CMK (cell line): ENCODE measurements at regions not wholly inside any gene's neighbourhood (a gene's known extent, or its start where the extent isn't known, plus 50 kb on each side); places are given as distances from the start of the nearest gene placed in this dataset.
"Not testable (repeated sequence)": the region's sequence is repeated elsewhere in the genome, so short reads cannot be mapped to it uniquely, and the experiment has no call there.

Experiments used
- DNase-seq: peaks from one replicate; pipeline ENCODE4 v3.0.0-alpha.2; 2010; ENCODE audit warnings: low read depth

GRCh38 chr4:38338939-38339338, 325.1 kb upstream of the KLF3 start:
- not testable (repeated sequence) for DNase-seq

DNA sequence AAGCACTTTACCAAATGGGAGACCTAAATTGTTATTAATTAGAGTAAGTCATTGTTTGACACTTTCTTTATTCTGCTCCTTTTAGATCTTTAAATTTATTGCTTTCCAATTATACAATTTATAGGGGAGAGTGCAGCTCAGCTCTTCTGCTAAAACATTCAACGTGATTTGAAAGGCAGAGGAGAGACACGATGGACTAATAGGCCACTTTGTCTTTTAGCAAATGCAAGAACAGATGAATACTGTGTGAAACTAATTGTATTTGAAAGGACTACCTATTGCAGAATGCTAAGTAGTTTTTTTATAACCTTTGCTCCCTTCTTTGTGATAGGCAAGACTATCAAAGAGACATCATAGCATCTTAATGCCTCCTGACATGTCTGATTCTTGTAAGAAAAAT, 320.4 kb upstream of the KLF3 start:
- no peak for DNase-seq

DNA sequence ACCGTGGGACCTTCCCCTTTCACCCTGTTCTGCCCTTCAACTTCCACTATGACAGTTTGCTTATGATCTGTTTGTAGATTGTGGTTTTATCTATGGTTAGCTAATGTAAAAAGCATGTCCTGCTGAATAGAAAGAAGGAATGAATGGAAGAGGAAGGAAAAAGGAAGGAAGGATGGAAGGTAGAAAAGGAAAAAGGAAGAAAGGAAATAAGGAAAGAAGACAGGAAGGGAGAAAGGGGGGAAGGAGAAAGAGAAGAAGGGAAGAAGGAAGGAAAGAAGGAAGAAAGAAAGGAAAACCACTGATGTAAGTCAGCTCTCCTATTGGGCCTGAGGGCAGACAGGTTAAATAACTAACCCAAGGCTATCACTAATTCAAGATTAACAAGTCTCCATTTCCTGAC, 319.1 kb upstream of the KLF3 start:
- no peak for DNase-seq

- peak; percentile 64 for DNase-seq
Measured at GRCh38 chr4:38347251-38347650, 316.7 kb upstream of the KLF3 start.

DNA sequence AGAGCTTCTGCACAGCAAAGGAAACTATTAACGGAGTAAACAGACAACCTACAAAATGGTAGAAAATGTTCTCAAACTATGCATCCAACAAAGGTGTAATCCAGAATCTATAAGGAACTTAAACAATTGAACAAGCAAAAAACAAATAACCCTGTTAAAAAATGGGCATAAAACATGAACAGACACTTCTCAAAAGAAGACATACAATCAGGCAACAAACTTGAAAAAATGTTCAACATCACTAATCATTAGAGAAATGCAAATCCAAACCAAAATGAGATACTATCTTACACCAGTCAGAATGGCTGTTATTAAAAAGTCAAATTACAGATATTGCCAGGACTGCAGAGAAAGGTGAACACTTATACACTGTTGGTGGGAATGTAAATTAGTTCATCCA, 309.6 kb upstream of the KLF3 start:
- no peak for DNase-seq

DNA sequence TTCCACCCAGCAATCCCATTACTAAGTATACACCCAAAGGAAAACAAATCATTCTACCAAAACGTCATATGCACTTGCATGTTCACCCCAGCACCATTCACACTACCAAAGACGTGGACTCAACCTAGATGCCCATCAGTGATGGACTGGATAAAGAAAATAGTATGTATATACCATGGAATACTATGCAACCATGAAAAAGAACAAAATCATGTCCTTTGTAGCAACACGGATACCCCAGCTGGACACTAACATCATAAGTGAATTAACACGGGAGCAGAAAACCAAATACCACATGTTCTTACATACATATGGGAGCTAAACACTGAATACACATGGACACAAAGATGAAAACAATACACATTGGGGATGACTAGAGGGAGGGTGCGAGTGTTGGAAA, 309.1 kb upstream of the KLF3 start:
- DNase-seq, result no peak

DNA sequence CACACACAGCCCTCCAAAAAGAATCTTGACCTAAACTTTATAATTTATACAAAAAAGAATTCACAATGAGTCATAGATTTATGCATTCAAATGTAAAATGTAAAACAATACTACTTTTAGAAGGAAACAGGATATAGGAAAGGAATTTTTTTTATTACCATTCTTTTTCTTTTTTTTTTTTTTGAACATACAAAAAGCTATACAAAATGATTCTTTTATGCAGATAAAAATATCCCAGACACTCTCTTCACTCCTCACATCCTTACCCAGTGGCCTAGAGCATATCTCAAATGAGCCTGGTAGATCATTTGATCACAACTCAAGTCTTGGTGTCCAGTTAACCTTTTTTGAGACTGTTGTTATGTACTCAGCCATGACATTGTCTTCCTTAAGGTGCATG, 307.3 kb upstream of the KLF3 start:
- DNase-seq, result no peak

GRCh38 chr4:38357546-38357945, 306.5 kb upstream of the KLF3 start:
- no peak for DNase-seq

GRCh38 chr4:38359113-38359512, 304.9 kb upstream of the KLF3 start:
- DNase-seq, result no peak

- no peak for DNase-seq
Measured at GRCh38 chr4:38360201-38360600, 303.8 kb upstream of the KLF3 start.

DNA sequence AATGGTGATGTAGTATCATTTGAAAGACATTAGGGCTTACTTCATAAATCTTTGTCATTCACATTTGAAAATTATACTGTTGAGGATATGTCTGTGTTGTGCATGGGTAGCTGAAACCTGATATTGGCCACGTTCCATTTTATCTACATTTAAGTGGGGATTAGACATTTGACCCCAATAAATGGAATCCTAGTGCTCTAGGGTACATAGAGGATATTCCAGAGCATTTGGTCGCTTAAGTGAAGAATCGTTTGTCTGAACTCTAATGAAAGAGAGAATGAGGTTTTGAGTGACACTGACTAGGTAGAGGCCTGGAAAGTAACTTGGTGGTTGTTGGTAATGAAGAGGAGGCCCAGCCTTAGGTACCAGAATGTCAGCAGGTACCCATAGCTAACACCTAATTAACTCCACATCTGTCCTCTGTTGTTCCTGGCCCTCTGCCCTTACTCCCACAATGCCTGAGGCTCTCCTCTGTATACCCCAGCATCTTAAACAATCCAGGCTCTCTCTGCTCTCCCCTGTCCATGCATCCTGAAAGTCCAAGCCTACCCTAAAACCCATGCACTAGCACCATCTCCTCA, 299.5 kb upstream of the KLF3 start:
- no peak for DNase-seq

GRCh38 chr4:38365261-38365660, 298.7 kb upstream of the KLF3 start:
- DNase-seq, result no peak

DNA sequence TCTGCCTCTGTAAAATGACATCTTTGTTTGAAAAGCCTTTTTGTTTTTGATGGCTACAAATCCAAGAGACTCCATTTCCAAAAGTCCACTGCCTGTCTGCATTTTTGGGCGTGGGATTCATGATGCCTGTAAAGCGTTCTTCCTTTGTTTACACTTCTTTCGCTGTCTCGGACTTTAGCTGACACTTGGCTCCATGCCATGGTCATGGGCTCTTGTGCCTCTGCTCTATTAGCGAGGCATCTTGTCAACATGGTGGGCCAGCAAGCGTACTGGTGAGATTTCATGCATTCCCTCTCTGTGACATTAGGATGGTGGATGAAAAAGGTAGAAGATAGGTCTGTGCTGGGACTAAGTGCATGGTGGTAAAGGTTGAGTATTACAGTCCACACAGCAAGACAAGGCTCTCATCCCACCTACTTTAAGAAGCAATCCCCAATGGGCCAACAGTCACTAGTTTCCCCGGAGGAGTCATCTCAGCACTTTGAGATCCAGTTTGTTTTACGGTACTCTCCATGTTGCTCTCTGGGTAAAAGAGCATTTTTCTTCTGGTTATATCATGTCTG, 298.2 kb upstream of the KLF3 start:
- DNase-seq, result no peak

GRCh38 chr4:38366456-38366855, 297.5 kb upstream of the KLF3 start:
- no peak for DNase-seq

DNA sequence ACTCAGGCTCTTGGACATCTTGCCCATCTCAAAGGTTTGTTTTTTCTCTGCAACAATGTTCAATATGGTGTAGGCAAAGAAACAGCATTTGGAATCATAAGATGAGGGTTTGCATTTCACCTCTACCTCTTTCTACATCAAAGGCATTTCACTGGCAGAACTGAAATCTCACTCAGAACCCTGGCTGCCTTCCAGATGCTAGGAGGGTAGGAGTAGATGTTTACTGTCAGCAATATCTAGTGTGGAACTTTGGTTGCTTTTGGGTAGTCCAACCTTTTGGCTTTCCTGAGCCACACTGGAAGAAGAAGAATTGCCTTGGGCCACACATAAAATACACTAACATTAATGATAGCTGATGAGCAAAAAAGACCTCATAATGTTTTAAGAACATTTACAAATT, 297.0 kb upstream of the KLF3 start:
- no peak for DNase-seq

DNA sequence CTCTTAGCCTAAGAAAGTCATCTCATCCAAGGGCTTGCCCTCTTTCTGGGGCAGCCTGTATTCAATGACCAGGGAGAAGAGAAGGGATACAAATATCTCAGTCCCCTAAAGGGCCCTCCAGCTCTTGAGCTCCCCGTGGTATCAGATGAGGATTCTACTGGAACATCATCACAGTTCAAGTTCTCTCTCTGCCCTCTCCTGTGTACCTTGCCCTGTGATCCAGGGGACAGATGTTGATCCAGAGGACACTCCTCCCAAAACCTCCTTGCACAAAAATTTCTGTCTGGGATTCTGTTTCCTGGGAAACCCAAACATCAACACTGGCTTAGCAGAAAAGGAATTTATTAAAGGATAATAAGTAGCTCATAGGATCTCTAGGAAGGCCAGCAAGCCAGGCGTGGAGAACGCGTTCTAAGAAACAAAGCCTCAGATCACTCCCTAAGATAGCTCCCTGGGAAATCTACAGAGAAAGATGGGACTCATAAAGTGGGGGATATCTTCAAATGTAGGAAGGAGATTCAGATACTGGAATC, 296.3 kb upstream of the KLF3 start:
- DNase-seq, result no peak

- DNase-seq, result no peak
Measured at GRCh38 chr4:38368613-38369012, 295.4 kb upstream of the KLF3 start.

DNA sequence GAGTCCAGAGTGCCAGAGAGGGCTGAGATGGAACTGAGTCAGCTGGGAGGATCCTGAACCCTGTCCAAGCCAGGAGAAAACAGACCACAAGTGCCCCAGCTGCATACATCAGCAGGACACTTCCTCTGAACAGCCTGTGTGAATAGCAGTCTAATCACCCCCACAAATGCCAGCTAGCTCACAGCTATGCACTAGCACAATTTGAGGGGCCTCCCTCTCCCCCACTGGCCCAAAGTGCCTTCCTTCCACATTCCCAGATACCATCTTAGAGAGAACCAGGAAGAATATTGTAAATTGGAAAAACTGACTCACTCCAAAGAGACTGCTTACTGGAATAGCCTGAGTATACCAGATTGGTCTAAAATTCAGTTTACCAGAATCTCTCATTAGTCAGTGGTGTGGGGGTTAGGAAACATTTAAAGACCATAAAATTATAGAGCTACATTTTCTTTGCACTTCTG, 292.6 kb upstream of the KLF3 start:
- no peak for DNase-seq

GRCh38 chr4:38373375-38373774, 290.6 kb upstream of the KLF3 start:
- no peak for DNase-seq

GRCh38 chr4:38377195-38377594, 286.8 kb upstream of the KLF3 start:
- no peak for DNase-seq

DNA sequence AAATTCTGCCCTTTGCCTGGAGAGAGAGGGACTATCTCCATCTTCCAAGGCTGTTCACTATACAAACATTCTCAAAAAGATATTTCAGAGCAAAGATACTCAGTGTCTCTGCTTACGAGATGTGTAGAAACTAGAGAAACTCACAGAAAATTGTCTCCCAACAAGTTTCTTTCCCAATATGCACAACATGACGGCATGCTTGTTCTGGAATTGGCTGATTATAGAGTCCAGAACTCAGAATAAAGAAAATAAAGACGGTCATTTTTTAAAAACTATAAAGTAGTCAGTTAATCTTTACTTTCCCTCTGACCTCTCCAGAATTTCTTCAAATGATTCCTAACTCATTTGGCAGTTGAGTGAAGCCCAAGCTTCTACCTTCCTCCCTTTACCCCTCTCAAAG, 285.5 kb upstream of the KLF3 start:
- no peak for DNase-seq

- DNase-seq, result no peak
Measured at GRCh38 chr4:38381788-38382187, 282.2 kb upstream of the KLF3 start.

- no peak for DNase-seq
Measured at GRCh38 chr4:38382520-38382919, 281.5 kb upstream of the KLF3 start.

GRCh38 chr4:38383646-38384121, 280.3 kb upstream of the KLF3 start:
- DNase-seq, result peak; percentile 30
